Fibroblast of lung (primary cell): ENCODE measurements at regions not wholly inside any gene's neighbourhood (a gene's known extent, or its start where the extent isn't known, plus 50 kb on each side); places are given as distances from the start of the nearest gene placed in this dataset.

Experiments used
- DNase-seq, 2 donors: peaks; one replicate each; pipeline versions ENCODE4 v3.0.0 to v3.0.0-alpha.2; 2010; ENCODE audit warnings: low read depth in 2 of 2
- H2AFZ ChIP-seq: 2 replicates; pipeline ENCODE4 v1.5.1; 2012; ENCODE audit warnings: low read length, control low read depth, inconsistent platforms
- H3K27ac ChIP-seq: 2 replicates; pipeline ENCODE4 v1.5.1; 2011; ENCODE audit warnings: low read length, control low read depth; ENCODE audit not compliant: insufficient read depth
- H3K27me3 ChIP-seq: 2 replicates; pipeline ENCODE4 v1.5.1; 2011; ENCODE audit warnings: mild to moderate bottlenecking, low read length; ENCODE audit not compliant: control insufficient read depth, insufficient read depth
- H3K36me3 ChIP-seq: 2 replicates; pipeline ENCODE4 v1.5.1; 2011; ENCODE audit warnings: low read length; ENCODE audit not compliant: control insufficient read depth, insufficient read depth
- H3K4me1 ChIP-seq: 2 replicates; pipeline ENCODE4 v1.5.1; 2011; ENCODE audit warnings: low read length; ENCODE audit not compliant: control insufficient read depth, insufficient read depth; ENCODE audit errors: extremely low read depth
- H3K4me2 ChIP-seq: 2 replicates; pipeline ENCODE4 v1.5.1; 2011; ENCODE audit warnings: low read length, control low read depth; ENCODE audit not compliant: insufficient read depth; ENCODE audit errors: extremely low read depth
- H3K4me3 ChIP-seq, 4 experiments: fragments of 200-600 bp in 1 of 4; sonication (generic) in 1 of 4; replicated peaks in 1 of 4; 2 replicates each; pipeline ENCODE4 v1.5.1; 2011 to 2016; ENCODE audit warnings: low read length in 4 of 4, low read depth in 3 of 4, mild to moderate bottlenecking in 3 of 4, control low read depth in 2 of 4, inconsistent platforms in 1 of 4, mixed read lengths in 1 of 4; ENCODE audit not compliant: insufficient read depth in 1 of 4; ENCODE audit errors: control extremely low read depth in 1 of 4
- H3K79me2 ChIP-seq: 2 replicates; pipeline ENCODE4 v1.5.1; 2012; ENCODE audit warnings: mild to moderate bottlenecking, low read length, inconsistent platforms; ENCODE audit not compliant: control insufficient read depth, insufficient read depth
- H3K9ac ChIP-seq: 2 replicates; pipeline ENCODE4 v1.5.1; 2011; ENCODE audit warnings: mild to moderate bottlenecking, low read length, control low read depth; ENCODE audit not compliant: insufficient read depth
- H3K9me3 ChIP-seq: 2 replicates; pipeline ENCODE4 v1.5.1; 2012; ENCODE audit warnings: low read depth, low read length; ENCODE audit not compliant: control insufficient read depth, insufficient read depth
- H4K20me1 ChIP-seq: 2 replicates; pipeline ENCODE4 v1.5.1; 2011; ENCODE audit warnings: low read length; ENCODE audit not compliant: control insufficient read depth, insufficient read depth; ENCODE audit errors: extremely low read depth
- EZH2 ChIP-seq: IDR thresholded peaks from 2 replicates; pipeline ENCODE4 v1.5.1; 2012; ENCODE audit warnings: low read length, control low read depth, mild to moderate bottlenecking; ENCODE audit errors: missing control alignments
- TF ChIP-seq, protein P1 (sequence below), 2 donors: IDR thresholded peaks in 1 of 2; conservative IDR thresholded peaks in 1 of 2; 1 replicate in 1 of 2; 2 replicates in 1 of 2; pipeline ENCODE4 v1.5.1; 2011 to 2012; ENCODE audit warnings: low read length in 2 of 2, control low read depth in 1 of 2, inconsistent platforms in 1 of 2, low read depth in 1 of 2, mild to moderate bottlenecking in 1 of 2

DNA sequence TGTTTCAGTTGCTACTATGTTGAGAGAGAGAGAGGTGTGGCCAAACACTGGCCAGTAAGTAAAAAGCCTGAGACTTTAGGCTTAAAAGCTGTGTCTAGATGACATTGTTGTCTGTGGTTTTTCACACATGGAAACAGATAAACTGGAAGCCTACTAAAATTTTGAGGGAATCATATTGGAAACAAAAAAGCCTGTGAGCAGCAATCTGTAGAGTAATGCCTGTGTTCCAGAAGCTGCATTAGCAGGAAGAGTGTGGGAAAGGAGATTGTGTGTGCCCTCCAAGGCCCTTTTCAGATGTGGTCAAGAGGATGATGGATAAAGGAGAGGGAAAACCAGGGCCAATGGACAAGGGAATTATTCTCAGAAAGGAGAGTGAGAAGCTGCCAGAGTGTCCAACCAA is 236.3 kb upstream of the SPRED2 start:
- DNase-seq = no peak
- Histone ChIP-seq H4K20me1 (no peaks in the 10 kb centered on the region), H3K9me3 (no peaks in the 10 kb centered on the region), H3K4me2 (no peak overlapping the region), H3K4me1 (no peaks in the 10 kb centered on the region), H3K36me3 (no peaks in the 10 kb centered on the region), H3K9ac (no peak overlapping the region), H3K27me3 (no peaks in the 10 kb centered on the region), H3K27ac (no peak overlapping the region), H3K79me2 (no peaks in the 10 kb centered on the region), H3K4me3 (no peak overlapping the region), H2AFZ (no peak overlapping the region)
- no peak for TF ChIP-seq EZH2
- TF ChIP-seq, protein P1, sequence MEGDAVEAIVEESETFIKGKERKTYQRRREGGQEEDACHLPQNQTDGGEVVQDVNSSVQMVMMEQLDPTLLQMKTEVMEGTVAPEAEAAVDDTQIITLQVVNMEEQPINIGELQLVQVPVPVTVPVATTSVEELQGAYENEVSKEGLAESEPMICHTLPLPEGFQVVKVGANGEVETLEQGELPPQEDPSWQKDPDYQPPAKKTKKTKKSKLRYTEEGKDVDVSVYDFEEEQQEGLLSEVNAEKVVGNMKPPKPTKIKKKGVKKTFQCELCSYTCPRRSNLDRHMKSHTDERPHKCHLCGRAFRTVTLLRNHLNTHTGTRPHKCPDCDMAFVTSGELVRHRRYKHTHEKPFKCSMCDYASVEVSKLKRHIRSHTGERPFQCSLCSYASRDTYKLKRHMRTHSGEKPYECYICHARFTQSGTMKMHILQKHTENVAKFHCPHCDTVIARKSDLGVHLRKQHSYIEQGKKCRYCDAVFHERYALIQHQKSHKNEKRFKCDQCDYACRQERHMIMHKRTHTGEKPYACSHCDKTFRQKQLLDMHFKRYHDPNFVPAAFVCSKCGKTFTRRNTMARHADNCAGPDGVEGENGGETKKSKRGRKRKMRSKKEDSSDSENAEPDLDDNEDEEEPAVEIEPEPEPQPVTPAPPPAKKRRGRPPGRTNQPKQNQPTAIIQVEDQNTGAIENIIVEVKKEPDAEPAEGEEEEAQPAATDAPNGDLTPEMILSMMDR (conservative IDR thresholded peaks at IDR 0.05 in 1 of 2, IDR thresholded peaks at IDR 0.05 in 1 of 2; ENCODE audit: low read depth in 1 of 2, low read length in 2 of 2) = no peak

DNA sequence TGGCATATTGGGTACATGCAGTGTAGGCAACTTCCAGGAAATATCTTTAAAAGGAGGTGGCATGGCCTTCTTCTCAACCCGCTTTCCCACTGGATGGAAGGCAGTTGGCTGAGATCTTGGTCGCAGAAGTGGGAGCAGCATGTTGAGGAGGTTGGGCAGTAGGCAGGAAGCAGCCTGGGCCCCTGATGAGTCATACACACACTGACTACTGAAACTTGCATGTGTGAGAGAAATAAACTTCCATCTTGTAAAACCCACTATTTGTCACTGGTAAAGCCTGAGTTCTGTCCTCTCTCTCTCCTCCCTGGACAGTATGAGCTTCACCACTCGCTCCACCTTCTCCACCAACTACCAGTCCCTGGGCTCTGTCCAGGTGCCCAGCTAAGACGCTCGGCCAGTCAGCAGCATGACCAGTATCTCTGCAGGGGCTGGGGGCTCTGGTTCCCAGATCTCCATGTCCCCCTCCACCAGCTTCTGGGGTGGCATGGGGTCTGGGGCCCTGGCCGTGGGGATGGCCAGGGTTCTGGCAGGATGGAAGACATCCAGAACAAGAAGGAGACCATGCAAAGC is 233.8 kb upstream of the SPRED2 start:
- DNase-seq = peak; percentile 76 to 84
- Histone ChIP-seq H3K36me3 (no peaks in the 10 kb centered on the region), H3K4me1 (no peaks in the 10 kb centered on the region), H3K9ac (no peak overlapping the region), H2AFZ (no peak overlapping the region), H3K27ac (no peak overlapping the region), H3K9me3 (no peaks in the 10 kb centered on the region), H3K27me3 (no peaks in the 10 kb centered on the region), H3K4me2 (no peak overlapping the region), H3K79me2 (no peaks in the 10 kb centered on the region), H4K20me1 (no peaks in the 10 kb centered on the region), H3K4me3 (no peak overlapping the region)
- TF ChIP-seq EZH2 = no peak
- TF ChIP-seq, protein P1 (conservative IDR thresholded peaks at IDR 0.05 in 1 of 2, IDR thresholded peaks at IDR 0.05 in 1 of 2; ENCODE audit: low read depth in 1 of 2, low read length in 2 of 2) = no peak

DNA sequence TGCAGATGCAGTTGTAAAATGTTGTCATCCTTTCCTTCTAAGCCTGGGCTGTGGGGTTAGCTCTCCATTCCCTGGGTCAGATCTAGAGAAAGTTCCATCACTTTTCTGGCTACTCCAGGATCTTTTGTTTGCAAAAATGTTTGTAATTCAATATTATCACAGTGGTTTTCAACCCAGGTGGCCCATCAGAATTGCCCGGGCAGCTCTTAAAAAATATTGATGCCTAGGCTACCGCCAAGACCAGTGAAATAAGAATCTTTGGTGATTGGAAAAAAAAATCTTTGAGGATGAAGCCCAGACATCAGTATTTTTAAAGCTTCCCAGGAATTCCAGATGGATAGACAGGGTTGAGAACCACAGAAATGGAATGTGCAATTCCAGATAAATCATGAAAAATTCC is 232.5 kb upstream of the SPRED2 start:
- H3K9me3 ChIP-seq = no peaks in the 10 kb centered on the region
- no peak overlapping the region for H3K4me3 ChIP-seq
- no peaks in the 10 kb centered on the region for H4K20me1 ChIP-seq
- H3K36me3 ChIP-seq = no peaks in the 10 kb centered on the region
- TF ChIP-seq, protein P1 (conservative IDR thresholded peaks at IDR 0.05 in 1 of 2, IDR thresholded peaks at IDR 0.05 in 1 of 2; ENCODE audit: low read depth in 1 of 2, low read length in 2 of 2) = no peak
- TF ChIP-seq EZH2 = no peak
- H3K9ac ChIP-seq = no peak overlapping the region
- no peaks in the 10 kb centered on the region for H3K79me2 ChIP-seq
- peaks cover 2% of the 10 kb centered on the region for H3K4me1 ChIP-seq
- no peak overlapping the region for H3K4me2 ChIP-seq
- no peaks in the 10 kb centered on the region for H3K27me3 ChIP-seq
- H2AFZ ChIP-seq = no peak overlapping the region
- peak in 1 of 2 donors; percentile 72 for DNase-seq
- H3K27ac ChIP-seq = no peak overlapping the region
